Vagina (tissue), 2 donors: ENCODE measurements at regions not wholly inside any gene's neighbourhood (a gene's known extent, or its start where the extent isn't known, plus 50 kb on each side); places are given as distances from the start of the nearest gene placed in this dataset.

ENCODE experiments used
- CTCF ChIP-seq, 3 experiments: fragments of 450-650 bp in 2 of 3; fragments of 200-600 bp in 1 of 3; sonication (generic) in 1 of 3; IDR thresholded peaks; one replicate each; pipeline ENCODE4 v1.5.1; 2017 to 2019; ENCODE audit warnings: antibody characterized with exemption in 3 of 3, mild to moderate bottlenecking in 2 of 3, moderate library complexity in 2 of 3
- POLR2A ChIP-seq, 2 donors: fragments of 450-650 bp; IDR thresholded peaks; one replicate each; pipeline ENCODE4 v1.6.1; 2017; ENCODE audit warnings: antibody characterized with exemption in 2 of 2, mild to moderate bottlenecking in 2 of 2, moderate library complexity in 2 of 2

GRCh38 chr13:80171096-80171495 is 169.8 kb downstream of the SPRY2 start:
- no peak for TF ChIP-seq POLR2A (IDR thresholded peaks at IDR 0.05)
- TF ChIP-seq CTCF (IDR thresholded peaks at IDR 0.05) = no peak
